ENCODE measurements at regions not wholly inside any gene's neighbourhood (a gene's known extent, or its start where the extent isn't known, plus 50 kb on each side); places are given as distances from the start of the nearest gene placed in this dataset.

GRCh38 chr2:64730551-64731262 lies 77.0 kb upstream of the SERTAD2 start (continued):
- TF ChIP-seq ZBTB25 (CRISPR knock-in tag; IDR thresholded peaks at IDR 0.05) (peak; percentile 90), ZNF747 (CRISPR knock-in tag; IDR thresholded peaks at IDR 0.05; ENCODE audit: borderline replicate concordance) (peak; percentile 89; the same call in 1 of the 2 replicates), FOXP1 (IDR thresholded peaks at IDR 0.05) (peak; percentile 97), FOXP1 (CRISPR knock-in tag; IDR thresholded peaks at IDR 0.05) (peak; percentile 99), TP53 (CRISPR knock-in tag; conservative IDR thresholded peaks at IDR 0.05) (peak; percentile 98), PRDM4 (CRISPR knock-in tag; IDR thresholded peaks at IDR 0.05; ENCODE audit: borderline replicate concordance) (no peak), ZNF530 (CRISPR knock-in tag; IDR thresholded peaks at IDR 0.05; ENCODE audit: low read depth) (no peak), ZNF782 (CRISPR knock-in tag; IDR thresholded peaks at IDR 0.05; ENCODE audit: borderline replicate concordance) (no peak), TFDP2 (CRISPR knock-in tag; IDR thresholded peaks at IDR 0.05) (0 out of 2 replicates have a peak, but pooled peaks have one; percentile 44), RXRA (CRISPR knock-in tag; IDR thresholded peaks at IDR 0.05) (peak; percentile 74; the same call in 1 of the 2 replicates), ZNF589 (CRISPR knock-in tag; conservative IDR thresholded peaks at IDR 0.05) (no peak), ZNF513 (CRISPR knock-in tag; conservative IDR thresholded peaks at IDR 0.05) (no peak), ZNF749 (CRISPR knock-in tag; IDR thresholded peaks at IDR 0.05; ENCODE audit: borderline replicate concordance) (peak; percentile 37; the same call in 1 of the 2 replicates), ZNF607 (CRISPR knock-in tag; IDR thresholded peaks at IDR 0.05; ENCODE audit: borderline replicate concordance) (peak; percentile 71; the same call in 1 of the 2 replicates), ZNF546 (CRISPR knock-in tag; conservative IDR thresholded peaks at IDR 0.05) (no peak), ZNF124 (CRISPR knock-in tag; IDR thresholded peaks at IDR 0.05) (peak; percentile 63; the same call in 1 of the 2 replicates), ZNF891 (CRISPR knock-in tag; IDR thresholded peaks at IDR 0.05) (no peak), ZNF605 (CRISPR knock-in tag; IDR thresholded peaks at IDR 0.05) (peak; percentile 86), PAF1 (CRISPR knock-in tag; IDR thresholded peaks at IDR 0.05) (no peak), ATF2 (CRISPR knock-in tag; IDR thresholded peaks at IDR 0.05) (peak; percentile 99), AHR (CRISPR knock-in tag; IDR thresholded peaks at IDR 0.05) (peak; percentile 75; the same call in 1 of the 2 replicates), ZNF20 (CRISPR knock-in tag; IDR thresholded peaks at IDR 0.05) (no peak; the same call in 1 of the 2 replicates), MAFF (IDR thresholded peaks at IDR 0.05; ENCODE audit: low read depth, low read length) (peak; percentile 48; the same call in 1 of the 2 replicates)

Data from HepG2 (cell line).